ENCODE measurements at regions not wholly inside any gene's neighbourhood (a gene's known extent, or its start where the extent isn't known, plus 50 kb on each side); places are given as distances from the start of the nearest gene placed in this dataset.
"Not testable (repeated sequence)": the region's sequence is repeated elsewhere in the genome, so short reads cannot be mapped to it uniquely, and the experiment has no call there.

DNA sequence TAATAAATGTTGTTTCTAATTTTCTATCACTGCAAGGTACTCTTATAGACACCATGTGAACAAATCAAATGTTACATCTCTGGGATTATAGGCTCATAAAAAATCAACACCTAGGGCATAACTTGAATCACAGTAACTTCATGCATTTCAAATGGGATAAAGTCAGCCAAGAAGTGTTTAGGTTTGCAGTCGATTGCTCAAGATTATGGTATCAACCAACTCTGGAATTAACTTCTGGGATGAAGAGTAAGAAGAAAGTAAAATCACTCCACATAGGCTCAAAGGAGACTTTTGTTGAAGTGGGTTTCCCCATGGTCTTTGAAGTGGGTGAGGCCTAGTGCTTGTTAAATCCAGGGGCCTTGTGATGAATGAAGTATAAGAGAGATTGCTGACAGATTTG, 939.7 kb downstream of the LTN1 start:
- TF ChIP-seq EZH2, CTCF (IDR thresholded peaks at IDR 0.05): not testable (repeated sequence)
